ENCODE measurements at regions not wholly inside any gene's neighbourhood (a gene's known extent, or its start where the extent isn't known, plus 50 kb on each side); places are given as distances from the start of the nearest gene placed in this dataset.

DNA sequence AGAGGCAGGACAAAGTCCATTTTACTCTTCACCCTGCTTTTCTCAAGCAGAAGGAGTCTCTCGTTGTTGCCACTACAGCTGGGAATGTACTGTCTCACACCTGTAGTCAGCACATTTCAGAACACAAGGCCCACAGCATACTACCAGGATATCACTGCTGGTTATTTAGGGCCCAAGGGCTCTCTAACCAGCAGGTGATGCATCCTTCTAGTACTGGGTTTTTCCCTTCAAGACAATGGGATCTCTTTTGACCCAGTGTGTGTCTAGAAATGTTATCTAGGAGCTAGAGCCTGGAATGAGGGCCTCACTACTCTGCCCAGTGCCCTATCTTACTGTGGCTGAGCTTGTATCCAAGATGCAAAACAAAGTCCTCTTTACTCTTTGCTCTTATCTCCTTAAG lies 235.1 kb upstream of the PRR16 start:
- H3K79me2 ChIP-seq (ENCODE audit: control insufficient read depth, low read length): no peaks in the 10 kb centered on the region
- no peaks in the 10 kb centered on the region for H3K36me3 ChIP-seq (ENCODE audit: control insufficient read depth, low read length)
- H4K20me1 ChIP-seq (ENCODE audit: control insufficient read depth, insufficient read depth, low read depth, low read length): no peaks in the 10 kb centered on the region
- no peak for TF ChIP-seq EZH2phosphoT487 (IDR thresholded peaks at IDR 0.05; ENCODE audit: borderline replicate concordance, low read length)
- TF ChIP-seq, protein P1, sequence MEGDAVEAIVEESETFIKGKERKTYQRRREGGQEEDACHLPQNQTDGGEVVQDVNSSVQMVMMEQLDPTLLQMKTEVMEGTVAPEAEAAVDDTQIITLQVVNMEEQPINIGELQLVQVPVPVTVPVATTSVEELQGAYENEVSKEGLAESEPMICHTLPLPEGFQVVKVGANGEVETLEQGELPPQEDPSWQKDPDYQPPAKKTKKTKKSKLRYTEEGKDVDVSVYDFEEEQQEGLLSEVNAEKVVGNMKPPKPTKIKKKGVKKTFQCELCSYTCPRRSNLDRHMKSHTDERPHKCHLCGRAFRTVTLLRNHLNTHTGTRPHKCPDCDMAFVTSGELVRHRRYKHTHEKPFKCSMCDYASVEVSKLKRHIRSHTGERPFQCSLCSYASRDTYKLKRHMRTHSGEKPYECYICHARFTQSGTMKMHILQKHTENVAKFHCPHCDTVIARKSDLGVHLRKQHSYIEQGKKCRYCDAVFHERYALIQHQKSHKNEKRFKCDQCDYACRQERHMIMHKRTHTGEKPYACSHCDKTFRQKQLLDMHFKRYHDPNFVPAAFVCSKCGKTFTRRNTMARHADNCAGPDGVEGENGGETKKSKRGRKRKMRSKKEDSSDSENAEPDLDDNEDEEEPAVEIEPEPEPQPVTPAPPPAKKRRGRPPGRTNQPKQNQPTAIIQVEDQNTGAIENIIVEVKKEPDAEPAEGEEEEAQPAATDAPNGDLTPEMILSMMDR (IDR thresholded peaks at IDR 0.05; ENCODE audit: low read depth, low read length, poor library complexity, severe bottlenecking): no peak
- H3K4me3 ChIP-seq (ENCODE audit: low read length): no peak overlapping the region
- no peaks in the 10 kb centered on the region for H3K4me1 ChIP-seq (ENCODE audit: control insufficient read depth, low read length)
- H3K9me3 ChIP-seq (ENCODE audit: control insufficient read depth, insufficient read depth, low read length): no peaks in the 10 kb centered on the region
- no peaks in the 10 kb centered on the region for H3K9me2 ChIP-seq (replicated peaks; ENCODE audit: control insufficient read depth, low read length)
- H3K4me2 ChIP-seq (ENCODE audit: low read length): no peak overlapping the region
- H3F3A ChIP-seq (ENCODE audit: control insufficient read depth, insufficient read depth): no peaks in the 10 kb centered on the region
- no peak overlapping the region for H3K27ac ChIP-seq (ENCODE audit: low read depth, low read length)
- H3K27me3 ChIP-seq (ENCODE audit: control insufficient read depth, low read length): no peaks in the 10 kb centered on the region

DNA sequence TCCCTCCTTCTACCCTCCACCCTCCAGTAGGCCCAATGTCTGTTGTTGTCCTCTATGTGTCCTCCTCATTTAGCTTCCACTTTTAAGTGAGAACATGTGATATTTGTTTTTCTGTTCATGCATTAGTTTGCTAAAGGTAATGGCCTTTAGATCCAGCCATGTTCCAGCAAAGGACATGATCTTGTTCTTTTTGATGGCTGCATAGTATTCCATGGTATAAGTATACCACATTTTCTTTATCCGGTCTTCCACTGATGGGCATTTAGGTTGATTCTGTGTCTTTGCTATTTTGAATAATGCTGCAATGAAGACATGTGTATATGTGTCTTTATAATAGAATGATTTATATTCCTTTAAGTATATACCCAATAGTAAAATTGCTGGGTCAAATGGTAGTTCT lies 232.5 kb upstream of the PRR16 start:
- Histone ChIP-seq H3K9me2 (replicated peaks; ENCODE audit: control insufficient read depth, low read length) (no peaks in the 10 kb centered on the region), H3K4me2 (ENCODE audit: low read length) (no peak overlapping the region), H3K27ac (ENCODE audit: low read depth, low read length) (no peak overlapping the region), H3K4me1 (ENCODE audit: control insufficient read depth, low read length) (no peaks in the 10 kb centered on the region), H3K4me3 (ENCODE audit: low read length) (no peak overlapping the region), H3K79me2 (ENCODE audit: control insufficient read depth, low read length) (no peaks in the 10 kb centered on the region), H3K27me3 (ENCODE audit: control insufficient read depth, low read length) (no peaks in the 10 kb centered on the region), H3F3A (ENCODE audit: control insufficient read depth, insufficient read depth) (no peaks in the 10 kb centered on the region), H3K9me3 (ENCODE audit: control insufficient read depth, insufficient read depth, low read length) (no peaks in the 10 kb centered on the region), H4K20me1 (ENCODE audit: control insufficient read depth, insufficient read depth, low read depth, low read length) (no peaks in the 10 kb centered on the region), H3K36me3 (ENCODE audit: control insufficient read depth, low read length) (no peaks in the 10 kb centered on the region)
- TF ChIP-seq EZH2phosphoT487 (IDR thresholded peaks at IDR 0.05; ENCODE audit: borderline replicate concordance, low read length): no peak
- TF ChIP-seq, protein P1 (IDR thresholded peaks at IDR 0.05; ENCODE audit: low read depth, low read length, poor library complexity, severe bottlenecking): no peak

DNA sequence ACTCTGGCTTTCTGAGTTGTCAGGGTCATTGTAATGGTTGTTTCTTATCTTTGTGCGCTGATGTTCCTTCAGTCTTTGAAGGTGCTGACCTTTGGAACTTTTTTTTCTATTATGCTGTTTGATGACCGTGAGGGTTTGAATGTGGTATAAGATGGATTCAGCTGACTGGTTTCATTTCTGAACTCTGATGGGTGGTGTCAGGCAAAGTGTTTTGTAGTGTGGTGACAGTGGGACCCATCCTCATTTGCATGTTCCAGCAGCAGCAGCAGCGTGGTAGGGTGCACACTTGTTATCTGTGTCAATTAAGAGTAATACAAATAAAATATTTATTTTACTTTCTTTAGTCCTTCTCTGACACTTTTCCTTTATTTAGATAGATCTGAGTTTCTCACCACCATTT lies 227.7 kb upstream of the PRR16 start:
- TF ChIP-seq, protein P1 (IDR thresholded peaks at IDR 0.05; ENCODE audit: low read depth, low read length, poor library complexity, severe bottlenecking): no peak
- TF ChIP-seq EZH2phosphoT487 (IDR thresholded peaks at IDR 0.05; ENCODE audit: borderline replicate concordance, low read length): no peak
- Histone ChIP-seq H3K4me1 (ENCODE audit: control insufficient read depth, low read length) (no peaks in the 10 kb centered on the region), H3K4me2 (ENCODE audit: low read length) (no peak overlapping the region), H3F3A (ENCODE audit: control insufficient read depth, insufficient read depth) (no peaks in the 10 kb centered on the region), H3K36me3 (ENCODE audit: control insufficient read depth, low read length) (no peaks in the 10 kb centered on the region), H3K9me3 (ENCODE audit: control insufficient read depth, insufficient read depth, low read length) (no peaks in the 10 kb centered on the region), H3K79me2 (ENCODE audit: control insufficient read depth, low read length) (no peaks in the 10 kb centered on the region), H3K27me3 (ENCODE audit: control insufficient read depth, low read length) (no peaks in the 10 kb centered on the region), H3K4me3 (ENCODE audit: low read length) (no peak overlapping the region), H3K9me2 (replicated peaks; ENCODE audit: control insufficient read depth, low read length) (no peaks in the 10 kb centered on the region), H3K27ac (ENCODE audit: low read depth, low read length) (no peak overlapping the region), H4K20me1 (ENCODE audit: control insufficient read depth, insufficient read depth, low read depth, low read length) (no peaks in the 10 kb centered on the region)

DNA sequence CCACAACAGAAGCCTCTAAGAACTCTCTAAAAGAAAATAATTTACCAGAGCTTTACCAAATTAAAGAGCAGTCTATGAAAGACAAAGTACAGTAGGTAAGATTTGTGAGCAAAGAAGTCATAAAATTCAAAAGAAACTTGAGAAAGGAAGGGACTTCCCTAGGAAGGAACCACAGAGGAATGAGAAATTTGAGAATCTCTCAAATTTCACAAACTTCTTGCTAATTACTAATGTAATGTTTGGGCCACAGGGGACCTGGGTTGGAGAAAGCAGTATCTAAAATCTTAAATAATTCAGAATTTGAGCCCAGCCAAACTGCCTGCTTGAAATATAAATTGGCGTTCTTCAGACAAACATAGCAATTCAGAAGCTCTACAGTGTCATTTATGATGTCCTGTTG lies 225.0 kb upstream of the PRR16 start:
- H3K4me2 ChIP-seq (ENCODE audit: low read length): no peak overlapping the region
- no peaks in the 10 kb centered on the region for H4K20me1 ChIP-seq (ENCODE audit: control insufficient read depth, insufficient read depth, low read depth, low read length)
- no peak overlapping the region for H3K27ac ChIP-seq (ENCODE audit: low read depth, low read length)
- TF ChIP-seq, protein P1 (IDR thresholded peaks at IDR 0.05; ENCODE audit: low read depth, low read length, poor library complexity, severe bottlenecking): no peak
- TF ChIP-seq EZH2phosphoT487 (IDR thresholded peaks at IDR 0.05; ENCODE audit: borderline replicate concordance, low read length): no peak
- no peaks in the 10 kb centered on the region for H3K9me3 ChIP-seq (ENCODE audit: control insufficient read depth, insufficient read depth, low read length)
- H3F3A ChIP-seq (ENCODE audit: control insufficient read depth, insufficient read depth): no peaks in the 10 kb centered on the region
- H3K9me2 ChIP-seq (replicated peaks; ENCODE audit: control insufficient read depth, low read length): no peaks in the 10 kb centered on the region
- H3K4me1 ChIP-seq (ENCODE audit: control insufficient read depth, low read length): no peaks in the 10 kb centered on the region
- H3K79me2 ChIP-seq (ENCODE audit: control insufficient read depth, low read length): no peaks in the 10 kb centered on the region
- no peak overlapping the region for H3K4me3 ChIP-seq (ENCODE audit: low read length)
- H3K27me3 ChIP-seq (ENCODE audit: control insufficient read depth, low read length): no peaks in the 10 kb centered on the region
- no peaks in the 10 kb centered on the region for H3K36me3 ChIP-seq (ENCODE audit: control insufficient read depth, low read length)

Data from DOHH2 (cell line).